ENCODE measurements at regions not wholly inside any gene's neighbourhood (a gene's known extent, or its start where the extent isn't known, plus 50 kb on each side); places are given as distances from the start of the nearest gene placed in this dataset.

- H3K4me1 ChIP-seq (ENCODE audit: control insufficient read depth in 4 of 4, insufficient read depth in 4 of 4, low read length in 3 of 4): no peaks in the 10 kb centered on the region
- peaks cover 0 to 3% (median 0%) of the 10 kb centered on the region in 4 donors for H3K27me3 ChIP-seq (ENCODE audit: control insufficient read depth in 4 of 4, insufficient read depth in 4 of 4, low read length in 3 of 4)
- H3K4me3 ChIP-seq (ENCODE audit: low read depth in 1 of 3, low read length in 3 of 3): no peak overlapping the region
- peaks cover 0 to 2% (median 0%) of the 10 kb centered on the region in 4 donors for H3K9me3 ChIP-seq (ENCODE audit: control insufficient read depth in 4 of 4, low read length in 3 of 4)
- TF ChIP-seq NR2F2 (IDR thresholded peaks at IDR 0.05) (no peak), RXRA (IDR thresholded peaks at IDR 0.05) (no peak), SP1 (IDR thresholded peaks at IDR 0.05) (no peak), YY1 (IDR thresholded peaks at IDR 0.05) (no peak), GABPA (IDR thresholded peaks at IDR 0.05 in 1 of 2, conservative IDR thresholded peaks at IDR 0.05 in 1 of 2) (no peak), TAF1 (conservative IDR thresholded peaks at IDR 0.05) (no peak), JUND (IDR thresholded peaks at IDR 0.05) (no peak), RAD21 (IDR thresholded peaks at IDR 0.05) (no peak), ZBTB33 (IDR thresholded peaks at IDR 0.05) (no peak)
- TF ChIP-seq, protein P1, sequence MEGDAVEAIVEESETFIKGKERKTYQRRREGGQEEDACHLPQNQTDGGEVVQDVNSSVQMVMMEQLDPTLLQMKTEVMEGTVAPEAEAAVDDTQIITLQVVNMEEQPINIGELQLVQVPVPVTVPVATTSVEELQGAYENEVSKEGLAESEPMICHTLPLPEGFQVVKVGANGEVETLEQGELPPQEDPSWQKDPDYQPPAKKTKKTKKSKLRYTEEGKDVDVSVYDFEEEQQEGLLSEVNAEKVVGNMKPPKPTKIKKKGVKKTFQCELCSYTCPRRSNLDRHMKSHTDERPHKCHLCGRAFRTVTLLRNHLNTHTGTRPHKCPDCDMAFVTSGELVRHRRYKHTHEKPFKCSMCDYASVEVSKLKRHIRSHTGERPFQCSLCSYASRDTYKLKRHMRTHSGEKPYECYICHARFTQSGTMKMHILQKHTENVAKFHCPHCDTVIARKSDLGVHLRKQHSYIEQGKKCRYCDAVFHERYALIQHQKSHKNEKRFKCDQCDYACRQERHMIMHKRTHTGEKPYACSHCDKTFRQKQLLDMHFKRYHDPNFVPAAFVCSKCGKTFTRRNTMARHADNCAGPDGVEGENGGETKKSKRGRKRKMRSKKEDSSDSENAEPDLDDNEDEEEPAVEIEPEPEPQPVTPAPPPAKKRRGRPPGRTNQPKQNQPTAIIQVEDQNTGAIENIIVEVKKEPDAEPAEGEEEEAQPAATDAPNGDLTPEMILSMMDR (IDR thresholded peaks at IDR 0.05; ENCODE audit: low read depth, low read length, missing input control): no peak
- H3K36me3 ChIP-seq (ENCODE audit: control insufficient read depth in 4 of 4, insufficient read depth in 3 of 4, low read depth in 1 of 4, low read length in 3 of 4): no peaks in the 10 kb centered on the region
- no peak for DNase-seq (ENCODE audit: low spot score)
- 86% methylated on average over 5 of the region's 5 CpGs for WGBS
- no peak overlapping the region for H3K9ac ChIP-seq (ENCODE audit: low read depth in 1 of 2, low read length in 2 of 2)
- no peak overlapping the region for H3K27ac ChIP-seq (ENCODE audit: low read depth in 1 of 2, low read length in 2 of 2)
These were observed 117.5 kb upstream of the GAREM1 start for GRCh38 chr18:32588191-32588590.

- peaks cover 0 to 6% (median 0%) of the 10 kb centered on the region in 4 donors for H3K27me3 ChIP-seq (ENCODE audit: control insufficient read depth in 4 of 4, insufficient read depth in 4 of 4, low read length in 3 of 4)
- no peaks in the 10 kb centered on the region for H3K4me1 ChIP-seq (ENCODE audit: control insufficient read depth in 4 of 4, insufficient read depth in 4 of 4, low read length in 3 of 4)
- WGBS: 86% methylated on average over 1 of the region's 1 CpG
- H3K27ac ChIP-seq (ENCODE audit: low read depth in 1 of 2, low read length in 2 of 2): no peak overlapping the region
- no peak overlapping the region for H3K9ac ChIP-seq (ENCODE audit: low read depth in 1 of 2, low read length in 2 of 2)
- no peaks in the 10 kb centered on the region for H3K36me3 ChIP-seq (ENCODE audit: control insufficient read depth in 4 of 4, insufficient read depth in 3 of 4, low read depth in 1 of 4, low read length in 3 of 4)
- TF ChIP-seq RAD21 (IDR thresholded peaks at IDR 0.05) (no peak), HNF4G (IDR thresholded peaks at IDR 0.05) (no peak), FOXA1 (IDR thresholded peaks at IDR 0.05) (no peak), FOXA2 (IDR thresholded peaks at IDR 0.05) (no peak), NR2F2 (IDR thresholded peaks at IDR 0.05) (no peak), MAX (IDR thresholded peaks at IDR 0.05) (no peak), HNF4A (conservative IDR thresholded peaks at IDR 0.05) (no peak), GABPA (IDR thresholded peaks at IDR 0.05 in 1 of 2, conservative IDR thresholded peaks at IDR 0.05 in 1 of 2) (no peak), SP1 (IDR thresholded peaks at IDR 0.05) (no peak), EGR1 (IDR thresholded peaks at IDR 0.05; ENCODE audit: low read depth in 2 of 2) (no peak), REST (IDR thresholded peaks at IDR 0.05) (no peak), JUND (IDR thresholded peaks at IDR 0.05) (no peak), RXRA (IDR thresholded peaks at IDR 0.05) (no peak), ATF3 (IDR thresholded peaks at IDR 0.05) (no peak), YY1 (IDR thresholded peaks at IDR 0.05) (no peak), ZBTB33 (IDR thresholded peaks at IDR 0.05) (no peak), TAF1 (conservative IDR thresholded peaks at IDR 0.05) (no peak)
- TF ChIP-seq, protein P1 (IDR thresholded peaks at IDR 0.05; ENCODE audit: low read depth, low read length, missing input control): no peak
- H3K4me3 ChIP-seq (ENCODE audit: low read depth in 1 of 3, low read length in 3 of 3): no peak overlapping the region
- H3K9me3 ChIP-seq (ENCODE audit: control insufficient read depth in 4 of 4, low read length in 3 of 4): peaks cover 0 to 2% (median under 1%) of the 10 kb centered on the region in 4 donors
- no peak for DNase-seq (ENCODE audit: low spot score)
These were observed 112.7 kb upstream of the GAREM1 start for GRCh38 chr18:32583431-32583830.

Data from liver (tissue), 8 donors.